K562 (cell line): ENCODE measurements at regions not wholly inside any gene's neighbourhood (a gene's known extent, or its start where the extent isn't known, plus 50 kb on each side); places are given as distances from the start of the nearest gene placed in this dataset.
A peak's percentile ranks its signal among the peaks of the same experiment; 100 is the strongest.
"Not testable (repeated sequence)": the region's sequence is repeated elsewhere in the genome, so short reads cannot be mapped to it uniquely, and the experiment has no call there.

Experiments
- ATAC-seq: fragments of 200-7000 bp; cut with Tn5 transposase; 3 replicates; pipeline ENCODE4 v1.9.1; 2020; ENCODE audit warnings: moderate library complexity
- BruUV-seq: library from RNA; stranded (reverse); fragments of 400-500 nt; replicated peaks from 2 replicates; lab custom pipeline; 2021; lab: Mats Ljungman, UMichigan
- CTCF ChIA-PET: fragments of 300-600 bp; formaldehyde crosslinking; extraction: SDS; loops from one replicate; lab custom pipeline; 2021; ENCODE audit warnings: low intra/inter-chr PET ratio; lab: Yijun Ruan, JAX
- POLR2A ChIA-PET: fragments of 300-600, 350-650 bp; sonication (Branson Sonifier 250); formaldehyde crosslinking; extraction: SDS; loops from one replicate; lab custom pipeline; 2021; ENCODE audit warnings: antibody characterized with exemption, inconsistent platforms; lab: Yijun Ruan, JAX
- DNase-seq, 4 experiments: peaks; one replicate each; pipeline versions ENCODE4 v3.0.0 to v3.0.0-alpha.2; 2011 to 2018; ENCODE audit warnings: low spot score in 3 of 4, mixed read lengths in 3 of 4; ENCODE audit errors: extremely low read depth in 1 of 4
- FAIRE-seq: peaks from 2 replicates; lab custom pipeline; 2011; peaks lifted over from hg19 to GRCh38; lab: Jason Lieb, UNC
- H2AFZ ChIP-seq: 2 replicates; pipeline ENCODE4 v1.6.0; 2011; ENCODE audit warnings: low read depth, low read length, control low read depth, inconsistent platforms
- H3K27ac ChIP-seq: fragments of 200-600 bp; 3 replicates; pipeline ENCODE4 v1.8.0; 2011; ENCODE audit warnings: low read depth, mild to moderate bottlenecking, control low read depth, inconsistent platforms, low read length, moderate library complexity, mixed read lengths; ENCODE audit errors: extremely low read depth
- H3K27me3 ChIP-seq, 2 experiments: fragments of 300-600 bp in 1 of 2; 2 replicates in 1 of 2; 3 replicates in 1 of 2; pipeline versions ENCODE4 v1.6.0 to v1.8.0; 2011; ENCODE audit warnings: inconsistent platforms in 2 of 2, low read length in 2 of 2, mild to moderate bottlenecking in 1 of 2, mixed read lengths in 1 of 2, moderate library complexity in 1 of 2; ENCODE audit not compliant: control insufficient read depth in 2 of 2, insufficient read depth in 2 of 2
- H3K36me3 ChIP-seq: fragments of 300-600 bp; 3 replicates; pipeline ENCODE4 v1.8.0; 2011; ENCODE audit warnings: mild to moderate bottlenecking, low read length, inconsistent platforms; ENCODE audit not compliant: control insufficient read depth, insufficient read depth
- H3K4me1 ChIP-seq, 2 experiments: fragments of 200-600 bp in 1 of 2; replicated peaks in 1 of 2; 2 replicates in 1 of 2; 3 replicates in 1 of 2; pipeline versions ENCODE4 v1.5.1 to v1.8.0; 2011; ENCODE audit warnings: inconsistent platforms in 2 of 2, low read length in 2 of 2, mild to moderate bottlenecking in 1 of 2, mixed read lengths in 1 of 2, moderate library complexity in 1 of 2; ENCODE audit not compliant: control insufficient read depth in 2 of 2, insufficient read depth in 2 of 2
- H3K4me2 ChIP-seq: 2 replicates; pipeline ENCODE4 v1.6.1; 2011; ENCODE audit warnings: low read length, control low read depth, inconsistent platforms, mixed read lengths; ENCODE audit not compliant: insufficient read depth
- H3K4me3 ChIP-seq: fragments of 200-600 bp; sonication (generic), shearing (Covaris generic); 2 replicates; pipeline ENCODE4 v1.5.1; 2016; ENCODE audit warnings: control low read depth, inconsistent platforms
- H3K79me2 ChIP-seq: fragments of 200-600 bp; 3 replicates; pipeline ENCODE4 v1.8.0; 2011; ENCODE audit warnings: low read length, inconsistent platforms; ENCODE audit not compliant: control insufficient read depth, insufficient read depth
- H3K9ac ChIP-seq, 2 experiments: 2 replicates each; pipeline versions ENCODE4 v1.6.0 to v1.6.1; 2011; ENCODE audit warnings: low read depth in 2 of 2, low read length in 2 of 2, control low read depth in 1 of 2, inconsistent platforms in 1 of 2, mild to moderate bottlenecking in 1 of 2, mixed read lengths in 1 of 2; ENCODE audit not compliant: insufficient read depth in 1 of 2
- H3K9me1 ChIP-seq: one replicate; pipeline ENCODE4 v1.6.0; 2011; ENCODE audit warnings: inconsistent platforms, mild to moderate bottlenecking, low read length, moderate library complexity; ENCODE audit not compliant: control insufficient read depth, insufficient read depth
- H3K9me3 ChIP-seq: replicated peaks from 2 replicates; pipeline ENCODE4 v1.5.1; 2011; ENCODE audit warnings: low read depth, low read length, inconsistent platforms; ENCODE audit not compliant: control insufficient read depth, insufficient read depth
- H4K20me1 ChIP-seq: replicated peaks from 2 replicates; pipeline ENCODE4 v1.6.1; 2011; ENCODE audit warnings: low read length, inconsistent platforms, mixed read lengths; ENCODE audit not compliant: control insufficient read depth, insufficient read depth
- FOXK2 ChIP-seq, 2 experiments: fragments of 450-650 bp; IDR thresholded peaks in 1 of 2; conservative IDR thresholded peaks in 1 of 2; 2 replicates each; pipeline ENCODE4 v1.6.1; 2016; ENCODE audit warnings: low read depth in 2 of 2, mild to moderate bottlenecking in 1 of 2
- LEF1 ChIP-seq: fragments of 450-650 bp; IDR thresholded peaks from 2 replicates; pipeline ENCODE4 v1.6.1; 2016; ENCODE audit warnings: mild to moderate bottlenecking
- NCOR1 ChIP-seq: fragments of 450-650 bp; IDR thresholded peaks from 2 replicates; pipeline ENCODE4 v1.6.1; 2016; ENCODE audit warnings: mild to moderate bottlenecking, moderate library complexity
- NR2C1 ChIP-seq, 2 experiments: fragments of 450-650 bp; IDR thresholded peaks; 2 replicates each; pipeline ENCODE4 v1.6.1; 2017; ENCODE audit warnings: mild to moderate bottlenecking in 2 of 2, antibody characterized with exemption in 1 of 2, inconsistent platforms in 1 of 2, missing compliant biosample characterization in 1 of 2, missing genetic modification characterization in 1 of 2
- SMARCA4 ChIP-seq: fragments of 450-650 bp; IDR thresholded peaks from 2 replicates; pipeline ENCODE4 v1.6.1; 2016
- SMARCC2 ChIP-seq: fragments of 450-650 bp; IDR thresholded peaks from 2 replicates; pipeline ENCODE4 v1.6.1; 2017; ENCODE audit warnings: antibody characterized with exemption, moderate library complexity, mild to moderate bottlenecking, low read depth
- WGBS: fragments of 100-300 bp; shearing (Covaris generic); methylation state at CpG from one replicate; pipeline ENCODE4 v1.1.6; 2016; ENCODE audit warnings: low coverage, mixed read lengths; ENCODE audit not compliant: insufficient coverage; ENCODE audit errors: missing lambda C conversion rate; 5-methylcytosine and 5-hydroxymethylcytosine counted together
- in situ Hi-C: fragments of 300-500 bp; cut with MboI; formaldehyde crosslinking; loops from 4 replicates; pipeline ENCODE4 v1.15.0; 2018; ENCODE audit warnings: inconsistent platforms, mixed read lengths
- intact Hi-C: fragments of 100-400 bp; cut with micrococcal nuclease; formaldehyde crosslinking; loops from 2 replicates; pipeline ENCODE4 v1.14.2; 2022
- TF ChIP-seq, protein P1 (sequence below), 2 experiments: fragments of 450-650 bp; IDR thresholded peaks; 2 replicates each; pipeline ENCODE4 v1.6.1; 2016
- TF ChIP-seq, protein P2 (sequence below): IDR thresholded peaks from 2 replicates; pipeline ENCODE4 v1.6.1; 2016; ENCODE audit warnings: missing genetic modification characterization, missing compliant biosample characterization
- TF ChIP-seq, protein P3 (sequence below), 2 experiments: fragments of 450-650 bp in 1 of 2; sonication (generic) in 1 of 2; formaldehyde crosslinking in 1 of 2; IDR thresholded peaks; 2 replicates each; pipeline versions ENCODE4 v1.7.1 to v1.9.0; 2016 to 2022; ENCODE audit warnings: inconsistent platforms in 1 of 2, mild to moderate bottlenecking in 1 of 2, missing genetic modification reagents in 1 of 2

DNA sequence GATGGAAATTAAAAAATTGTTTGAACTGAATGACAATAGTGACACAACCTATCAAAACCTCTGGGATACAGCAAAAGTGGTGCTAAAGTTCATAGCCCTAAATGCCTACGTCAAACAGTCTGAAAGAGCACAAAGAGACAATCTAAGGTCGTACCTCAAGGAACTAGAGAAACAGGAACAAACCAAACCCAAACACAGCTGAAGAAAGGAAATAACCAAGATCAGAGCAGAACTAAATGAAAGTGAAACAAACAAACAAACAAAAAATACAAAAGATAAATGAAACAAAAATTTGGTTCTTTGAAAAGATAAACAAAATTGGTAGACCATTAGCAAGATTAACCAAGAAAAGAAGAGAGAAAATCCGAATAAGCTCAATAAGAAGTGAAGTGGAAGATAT lies 79.7 kb downstream of the EXTL2 start:
- POLR2A ChIA-PET, result interaction anchor here (1.4 kb wide), 1 partner anchor 9 kb away, joined by 5 read pairs; no protein-coding TSS in a partner anchor
- peaks cover 0 to 14% of the 10 kb centered on the region in 2 experiments; a peak in 3 of 5 replicates for H3K4me1 ChIP-seq
- H4K20me1 ChIP-seq; H3K9me1 ChIP-seq; H3K36me3 ChIP-seq; FAIRE-seq; ATAC-seq; H3K4me2 ChIP-seq; H3K79me2 ChIP-seq; H3K9ac ChIP-seq; H3K4me3 ChIP-seq; in situ Hi-C loops; DNase-seq; CTCF ChIA-PET; H3K27me3 ChIP-seq; BruUV-seq; H3K9me3 ChIP-seq; TF ChIP-seq NR2C1 (IDR thresholded peaks at IDR 0.05): not testable (repeated sequence)
- WGBS, result 14% methylated on average over 3 of the region's 3 CpGs
- peak overlapping the region; percentile 72 for H2AFZ ChIP-seq
- peak overlapping the region; percentile 31; the same call in 1 of the 3 replicates for H3K27ac ChIP-seq
- TF ChIP-seq, protein P1, sequence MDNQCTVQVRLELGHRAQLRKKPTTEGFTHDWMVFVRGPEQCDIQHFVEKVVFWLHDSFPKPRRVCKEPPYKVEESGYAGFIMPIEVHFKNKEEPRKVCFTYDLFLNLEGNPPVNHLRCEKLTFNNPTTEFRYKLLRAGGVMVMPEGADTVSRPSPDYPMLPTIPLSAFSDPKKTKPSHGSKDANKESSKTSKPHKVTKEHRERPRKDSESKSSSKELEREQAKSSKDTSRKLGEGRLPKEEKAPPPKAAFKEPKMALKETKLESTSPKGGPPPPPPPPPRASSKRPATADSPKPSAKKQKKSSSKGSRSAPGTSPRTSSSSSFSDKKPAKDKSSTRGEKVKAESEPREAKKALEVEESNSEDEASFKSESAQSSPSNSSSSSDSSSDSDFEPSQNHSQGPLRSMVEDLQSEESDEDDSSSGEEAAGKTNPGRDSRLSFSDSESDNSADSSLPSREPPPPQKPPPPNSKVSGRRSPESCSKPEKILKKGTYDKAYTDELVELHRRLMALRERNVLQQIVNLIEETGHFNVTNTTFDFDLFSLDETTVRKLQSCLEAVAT (IDR thresholded peaks at IDR 0.05), result peak; percentile 41 to 55; a peak in 2 of 4 replicates
- peak; percentile 30; the same call in 1 of the 2 replicates for TF ChIP-seq NR2C1 (tag; IDR thresholded peaks at IDR 0.05)
- TF ChIP-seq LEF1, result peak; percentile 36; the same call in 1 of the 2 replicates
- peak; percentile 27; the same call in 1 of the 2 replicates for TF ChIP-seq NCOR1
- TF ChIP-seq SMARCC2, result peak; percentile 24; the same call in 1 of the 2 replicates
- 0 out of 2 replicates have a peak, but pooled peaks have one; percentile 27 for TF ChIP-seq SMARCA4
- TF ChIP-seq, protein P2, sequence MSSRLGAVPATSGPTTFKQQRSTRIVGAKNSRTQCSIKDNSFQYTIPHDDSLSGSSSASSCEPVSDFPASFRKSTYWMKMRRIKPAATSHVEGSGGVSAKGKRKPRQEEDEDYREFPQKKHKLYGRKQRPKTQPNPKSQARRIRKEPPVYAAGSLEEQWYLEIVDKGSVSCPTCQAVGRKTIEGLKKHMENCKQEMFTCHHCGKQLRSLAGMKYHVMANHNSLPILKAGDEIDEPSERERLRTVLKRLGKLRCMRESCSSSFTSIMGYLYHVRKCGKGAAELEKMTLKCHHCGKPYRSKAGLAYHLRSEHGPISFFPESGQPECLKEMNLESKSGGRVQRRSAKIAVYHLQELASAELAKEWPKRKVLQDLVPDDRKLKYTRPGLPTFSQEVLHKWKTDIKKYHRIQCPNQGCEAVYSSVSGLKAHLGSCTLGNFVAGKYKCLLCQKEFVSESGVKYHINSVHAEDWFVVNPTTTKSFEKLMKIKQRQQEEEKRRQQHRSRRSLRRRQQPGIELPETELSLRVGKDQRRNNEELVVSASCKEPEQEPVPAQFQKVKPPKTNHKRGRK, result peak; percentile 56; the same call in 1 of the 2 replicates
- TF ChIP-seq, protein P3, sequence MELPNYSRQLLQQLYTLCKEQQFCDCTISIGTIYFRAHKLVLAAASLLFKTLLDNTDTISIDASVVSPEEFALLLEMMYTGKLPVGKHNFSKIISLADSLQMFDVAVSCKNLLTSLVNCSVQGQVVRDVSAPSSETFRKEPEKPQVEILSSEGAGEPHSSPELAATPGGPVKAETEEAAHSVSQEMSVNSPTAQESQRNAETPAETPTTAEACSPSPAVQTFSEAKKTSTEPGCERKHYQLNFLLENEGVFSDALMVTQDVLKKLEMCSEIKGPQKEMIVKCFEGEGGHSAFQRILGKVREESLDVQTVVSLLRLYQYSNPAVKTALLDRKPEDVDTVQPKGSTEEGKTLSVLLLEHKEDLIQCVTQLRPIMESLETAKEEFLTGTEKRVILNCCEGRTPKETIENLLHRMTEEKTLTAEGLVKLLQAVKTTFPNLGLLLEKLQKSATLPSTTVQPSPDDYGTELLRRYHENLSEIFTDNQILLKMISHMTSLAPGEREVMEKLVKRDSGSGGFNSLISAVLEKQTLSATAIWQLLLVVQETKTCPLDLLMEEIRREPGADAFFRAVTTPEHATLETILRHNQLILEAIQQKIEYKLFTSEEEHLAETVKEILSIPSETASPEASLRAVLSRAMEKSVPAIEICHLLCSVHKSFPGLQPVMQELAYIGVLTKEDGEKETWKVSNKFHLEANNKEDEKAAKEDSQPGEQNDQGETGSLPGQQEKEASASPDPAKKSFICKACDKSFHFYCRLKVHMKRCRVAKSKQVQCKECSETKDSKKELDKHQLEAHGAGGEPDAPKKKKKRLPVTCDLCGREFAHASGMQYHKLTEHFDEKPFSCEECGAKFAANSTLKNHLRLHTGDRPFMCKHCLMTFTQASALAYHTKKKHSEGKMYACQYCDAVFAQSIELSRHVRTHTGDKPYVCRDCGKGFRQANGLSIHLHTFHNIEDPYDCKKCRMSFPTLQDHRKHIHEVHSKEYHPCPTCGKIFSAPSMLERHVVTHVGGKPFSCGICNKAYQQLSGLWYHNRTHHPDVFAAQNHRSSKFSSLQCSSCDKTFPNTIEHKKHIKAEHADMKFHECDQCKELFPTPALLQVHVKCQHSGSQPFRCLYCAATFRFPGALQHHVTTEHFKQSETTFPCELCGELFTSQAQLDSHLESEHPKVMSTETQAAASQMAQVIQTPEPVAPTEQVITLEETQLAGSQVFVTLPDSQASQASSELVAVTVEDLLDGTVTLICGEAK (IDR thresholded peaks at IDR 0.05), result 0 out of 2 replicates have a peak, but pooled peaks have one; percentile 40
- TF ChIP-seq, protein P3 (CRISPR knock-in tag; IDR thresholded peaks at IDR 0.05), result not testable (repeated sequence)
- peak; percentile 41 to 43; a peak in 2 of 4 replicates for TF ChIP-seq FOXK2 (conservative IDR thresholded peaks at IDR 0.05 in 1 of 2, IDR thresholded peaks at IDR 0.05 in 1 of 2; ENCODE audit: low read depth in 2 of 2)
- intact Hi-C loops, result loop anchor here (5.0 kb wide), 1 partner anchor 63 kb away; no protein-coding TSS in a partner anchor
